Caco-2 (cell line): ENCODE measurements at regions not wholly inside any gene's neighbourhood (a gene's known extent, or its start where the extent isn't known, plus 50 kb on each side); places are given as distances from the start of the nearest gene placed in this dataset.

Experiments
- BruUV-seq: library from RNA; stranded (reverse); fragments of 400-500 nt; replicated peaks from 2 replicates; lab custom pipeline; 2021; lab: Mats Ljungman, UMichigan
- CTCF ChIA-PET: fragments of 300-600 bp; sonication (Branson Sonifier 250); formaldehyde crosslinking; loops from one replicate; lab custom pipeline; 2022; ENCODE audit warnings: antibody characterized with exemption; lab: Charles Lee
- POLR2A ChIA-PET: fragments of 300-600 bp; sonication (Branson Sonifier 250); formaldehyde crosslinking; loops from one replicate; lab custom pipeline; 2022; ENCODE audit warnings: antibody characterized with exemption; lab: Charles Lee
- DNase-seq, 2 experiments: peaks; one replicate each; pipeline versions ENCODE4 v3.0.0 to v3.0.0-alpha.2; 2020 to 2022
- H3K27me3 ChIP-seq: replicated peaks from 2 replicates; pipeline ENCODE4 v1.6.0; 2011; ENCODE audit warnings: low read length; ENCODE audit not compliant: control insufficient read depth, insufficient read depth
- H3K36me3 ChIP-seq: 2 replicates; pipeline ENCODE4 v1.5.1; 2011; ENCODE audit warnings: low read length; ENCODE audit not compliant: control insufficient read depth, insufficient read depth
- H3K4me1 ChIP-seq: fragments of 250-450 bp; sonication (Bioruptor Pico); 2 replicates; pipeline ENCODE4 v1.5.1; 2020; ENCODE audit warnings: mild to moderate bottlenecking
- H3K4me3 ChIP-seq: 2 replicates; pipeline ENCODE4 v1.5.1; 2011; ENCODE audit warnings: low read depth, mild to moderate bottlenecking, control low read depth, low read length
- H3K9me3 ChIP-seq: fragments of 250-450 bp; sonication (Bioruptor Pico); 2 replicates; pipeline ENCODE4 v1.5.1; 2020; ENCODE audit warnings: mild to moderate bottlenecking, moderate library complexity
- H3K27ac Mint-ChIP-seq: one replicate; pipeline ENCODE4 v1.8.0; 2022; ENCODE audit warnings: mixed read lengths; ENCODE audit not compliant: unreplicated experiment
- H3K27me3 Mint-ChIP-seq: one replicate; pipeline ENCODE4 v1.8.0; 2022; ENCODE audit warnings: mixed read lengths; ENCODE audit not compliant: insufficient read depth, unreplicated experiment
- H3K36me3 Mint-ChIP-seq: one replicate; pipeline ENCODE4 v1.8.0; 2022; ENCODE audit warnings: mild to moderate bottlenecking, mixed read lengths; ENCODE audit not compliant: insufficient read depth, unreplicated experiment
- H3K4me1 Mint-ChIP-seq: one replicate; pipeline ENCODE4 v1.8.0; 2022; ENCODE audit warnings: low read depth, mixed read lengths; ENCODE audit not compliant: unreplicated experiment
- H3K4me3 Mint-ChIP-seq: one replicate; pipeline ENCODE4 v1.8.0; 2022; ENCODE audit warnings: mild to moderate bottlenecking, moderate library complexity, mixed read lengths; ENCODE audit not compliant: unreplicated experiment
- H3K9me3 Mint-ChIP-seq: one replicate; pipeline ENCODE4 v1.8.0; 2022; ENCODE audit warnings: mixed read lengths; ENCODE audit not compliant: unreplicated experiment
- CTCF ChIP-seq, 2 experiments: fragments of 200-600 bp in 1 of 2; IDR thresholded peaks; 1 replicate in 1 of 2; 2 replicates in 1 of 2; pipeline versions ENCODE4 v1.5.1 to v1.8.0; 2011 to 2022; ENCODE audit warnings: antibody characterized with exemption in 1 of 2, control low read depth in 1 of 2, inconsistent platforms in 1 of 2, low read depth in 1 of 2, low read length in 1 of 2, mild to moderate bottlenecking in 1 of 2, moderate library complexity in 1 of 2; ENCODE audit not compliant: insufficient read depth in 1 of 2, severe bottlenecking in 1 of 2, unreplicated experiment in 1 of 2
- intact Hi-C: fragments of 100-400 bp; cut with micrococcal nuclease; formaldehyde crosslinking; loops from one replicate; pipeline ENCODE4 v1.10.0; 2022; ENCODE audit not compliant: unreplicated experiment

DNA sequence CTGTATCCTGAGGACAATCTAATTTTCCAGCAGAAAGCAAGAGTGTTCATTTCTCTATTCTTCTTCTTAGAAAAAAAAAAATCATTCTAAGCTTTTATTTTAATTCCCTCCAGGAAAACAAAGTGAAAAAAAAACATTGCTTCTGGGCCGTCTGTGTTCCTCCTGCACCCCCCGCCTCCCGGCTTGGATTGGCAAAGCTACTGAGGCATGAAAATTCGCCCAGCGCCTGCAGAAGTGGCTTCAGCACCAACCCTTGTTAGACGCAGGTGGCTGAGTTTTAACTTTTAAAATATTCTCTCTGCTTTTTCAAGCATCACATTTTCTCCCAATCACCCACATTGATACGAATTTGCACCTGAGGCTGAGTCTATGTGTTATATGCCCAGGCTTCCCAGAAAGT lies 401.6 kb downstream of the BRD1 start:
- H3K4me1 ChIP-seq = no peaks in the 10 kb centered on the region
- Mint-ChIP-seq H3K9me3 (no peaks in the 10 kb centered on the region), H3K4me3 (no peak overlapping the region), H3K4me1 (no peaks in the 10 kb centered on the region), H3K36me3 (no peaks in the 10 kb centered on the region), H3K27ac (no peak overlapping the region), H3K27me3 (peaks cover 23% of the 10 kb centered on the region)
- DNase-seq = no peak
- BruUV-seq = no TSS peak
- H3K9me3 ChIP-seq = no peaks in the 10 kb centered on the region
- no peaks in the 10 kb centered on the region for H3K27me3 ChIP-seq
- no peak overlapping the region for H3K4me3 ChIP-seq
- intact Hi-C loops = no loop called here
- no peak for TF ChIP-seq CTCF (IDR thresholded peaks at IDR 0.05; ENCODE audit: insufficient read depth in 1 of 2, low read depth in 1 of 2, low read length in 1 of 2, severe bottlenecking in 1 of 2, unreplicated experiment in 1 of 2)
- H3K36me3 ChIP-seq = no peaks in the 10 kb centered on the region
- CTCF ChIA-PET = interaction anchor here (0.8 kb wide), 1 partner anchor 207 kb away, joined by 3 read pairs; no protein-coding TSS in a partner anchor
- POLR2A ChIA-PET = no interaction called here

GRCh38 chr22:49425356-49425755 lies 402.3 kb downstream of the BRD1 start:
- Histone ChIP-seq H3K27me3 (no peaks in the 10 kb centered on the region), H3K4me3 (no peak overlapping the region), H3K9me3 (no peaks in the 10 kb centered on the region), H3K36me3 (no peaks in the 10 kb centered on the region), H3K4me1 (no peaks in the 10 kb centered on the region)
- no peak for TF ChIP-seq CTCF (IDR thresholded peaks at IDR 0.05; ENCODE audit: insufficient read depth in 1 of 2, low read depth in 1 of 2, low read length in 1 of 2, severe bottlenecking in 1 of 2, unreplicated experiment in 1 of 2)
- H3K4me1 Mint-ChIP-seq = no peaks in the 10 kb centered on the region
- CTCF ChIA-PET = interaction anchor here (0.8 kb wide), 1 partner anchor 208 kb away, joined by 3 read pairs; no protein-coding TSS in a partner anchor
- peaks cover 28% of the 10 kb centered on the region for H3K27me3 Mint-ChIP-seq
- no TSS peak for BruUV-seq
- intact Hi-C loops = no loop called here
- DNase-seq = no peak
- H3K27ac Mint-ChIP-seq = no peak overlapping the region
- no peaks in the 10 kb centered on the region for H3K9me3 Mint-ChIP-seq
- no peaks in the 10 kb centered on the region for H3K36me3 Mint-ChIP-seq
- POLR2A ChIA-PET = no interaction called here
- H3K4me3 Mint-ChIP-seq = no peak overlapping the region

DNA sequence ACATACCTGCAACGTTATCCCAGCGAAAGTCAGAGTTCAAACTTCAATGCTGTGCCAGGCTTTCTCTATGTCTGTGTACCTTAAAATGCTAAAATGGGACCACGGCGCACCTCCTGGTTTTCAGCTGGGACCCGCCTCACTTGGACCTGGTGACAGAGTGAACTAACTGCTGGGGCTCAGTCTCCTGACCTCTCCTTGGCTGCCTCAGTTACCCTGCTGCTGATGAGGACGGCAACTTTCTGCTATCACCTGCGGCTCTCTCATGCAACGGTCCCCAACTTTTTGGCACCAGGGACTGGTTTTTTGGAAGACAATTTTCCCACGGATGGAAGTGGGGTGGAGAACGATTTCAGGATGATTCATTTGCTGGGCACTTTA lies 402.8 kb downstream of the BRD1 start:
- H3K4me3 Mint-ChIP-seq = no peak overlapping the region
- Histone ChIP-seq H3K4me3 (no peak overlapping the region), H3K4me1 (no peaks in the 10 kb centered on the region), H3K9me3 (no peaks in the 10 kb centered on the region), H3K36me3 (no peaks in the 10 kb centered on the region), H3K27me3 (no peaks in the 10 kb centered on the region)
- no peak for TF ChIP-seq CTCF (IDR thresholded peaks at IDR 0.05; ENCODE audit: insufficient read depth in 1 of 2, low read depth in 1 of 2, low read length in 1 of 2, severe bottlenecking in 1 of 2, unreplicated experiment in 1 of 2)
- H3K27ac Mint-ChIP-seq = no peak overlapping the region
- H3K36me3 Mint-ChIP-seq = no peaks in the 10 kb centered on the region
- no peak for DNase-seq
- ChIA-PET POLR2A (no interaction called here), CTCF (interaction anchor here (0.8 kb wide), 1 partner anchor 208 kb away, joined by 3 read pairs; no protein-coding TSS in a partner anchor)
- no peaks in the 10 kb centered on the region for H3K4me1 Mint-ChIP-seq
- intact Hi-C loops = no loop called here
- BruUV-seq = no TSS peak
- H3K9me3 Mint-ChIP-seq = no peaks in the 10 kb centered on the region
- H3K27me3 Mint-ChIP-seq = peaks cover 28% of the 10 kb centered on the region
